ENCODE measurements at regions not wholly inside any gene's neighbourhood (a gene's known extent, or its start where the extent isn't known, plus 50 kb on each side); places are given as distances from the start of the nearest gene placed in this dataset.

DNA sequence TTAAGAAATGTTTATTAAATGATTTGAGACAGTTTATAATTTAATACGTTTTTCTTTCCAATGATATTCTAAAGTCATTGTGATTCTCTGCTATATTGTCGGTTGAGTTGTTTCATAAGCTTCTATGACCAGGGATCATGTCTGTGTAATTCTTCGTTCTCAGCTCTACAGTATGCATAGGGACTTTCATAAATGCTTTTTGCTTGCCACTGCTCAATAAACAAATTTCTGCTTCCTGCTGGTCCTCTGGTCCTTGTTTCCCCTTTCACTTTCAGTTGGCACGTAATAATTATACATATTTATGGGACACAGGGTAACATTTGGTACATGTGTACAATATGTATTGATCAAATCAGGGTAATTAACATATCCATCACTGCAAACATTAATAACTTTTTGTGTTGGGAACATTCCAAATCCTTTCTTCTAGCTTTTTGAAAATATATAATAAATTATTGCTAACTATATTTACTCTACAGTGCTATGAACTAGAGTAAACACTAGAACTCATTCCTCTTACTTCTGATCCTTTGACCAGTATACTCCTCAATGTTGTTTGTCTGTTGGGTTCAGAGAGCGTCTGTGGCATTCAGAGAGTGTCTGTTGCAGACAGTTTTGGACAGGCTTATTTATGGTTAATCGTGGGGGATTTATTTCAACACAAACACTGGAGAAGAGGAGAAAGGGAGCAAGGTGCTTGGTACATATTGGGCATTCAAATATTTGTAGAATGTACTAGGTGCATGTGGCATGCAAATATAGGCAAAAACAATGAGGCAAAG, 68.3 kb upstream of the SPANXB1 start:
- H4K12ac ChIP-seq (ENCODE audit: low read depth, low read length), result no peak overlapping the region
- no peak overlapping the region for H3K27ac ChIP-seq (ENCODE audit: low read depth, low read length)
- no peak overlapping the region for H3K4ac ChIP-seq (ENCODE audit: low read depth, low read length)
- DNase-seq, result no peak
- H2BK120ac ChIP-seq (ENCODE audit: insufficient read depth, low read length, poor library complexity), result no peak overlapping the region
- no peaks in the 10 kb centered on the region for H3K4me1 ChIP-seq (ENCODE audit: control insufficient read depth in 1 of 2, insufficient read depth in 2 of 2, low read length in 2 of 2)
- H4K91ac ChIP-seq (ENCODE audit: low read depth, low read length), result no peak overlapping the region
- no peaks in the 10 kb centered on the region for H3K36me3 ChIP-seq (ENCODE audit: control insufficient read depth in 1 of 2, insufficient read depth in 2 of 2, low read length in 2 of 2)
- H3K9ac ChIP-seq (ENCODE audit: low read length), result no peak overlapping the region
- H4K8ac ChIP-seq (ENCODE audit: low read depth, low read length), result no peak overlapping the region
- H2AFZ ChIP-seq (ENCODE audit: insufficient read depth, low read length, poor library complexity), result no peak overlapping the region
- no peak overlapping the region for H3K4me3 ChIP-seq (ENCODE audit: low read depth, low read length)
- no peak overlapping the region for H3K23ac ChIP-seq (ENCODE audit: low read length)
- no peak overlapping the region for H3K4me2 ChIP-seq (ENCODE audit: low read length)
- H2BK5ac ChIP-seq (ENCODE audit: low read depth, low read length, poor library complexity), result no peak overlapping the region
- WGBS (ENCODE audit: extremely low coverage, insufficient coverage, insufficient read length), result no CpG with 5 or more reads among the region's 6 CpGs
- H2AK5ac ChIP-seq (ENCODE audit: low read length), result no peak overlapping the region
- H3K79me1 ChIP-seq (ENCODE audit: low read length), result no peaks in the 10 kb centered on the region
- no peaks in the 10 kb centered on the region for H3K27me3 ChIP-seq (ENCODE audit: insufficient read depth, low read length)
- no peaks in the 10 kb centered on the region for H3K9me3 ChIP-seq (ENCODE audit: insufficient read depth, low read depth, low read length)
- no peak overlapping the region for H3K14ac ChIP-seq (ENCODE audit: low read length)
- no peaks in the 10 kb centered on the region for H3K79me2 ChIP-seq (ENCODE audit: control insufficient read depth, insufficient read depth, low read length, poor library complexity)
- H3K18ac ChIP-seq (ENCODE audit: low read length), result no peak overlapping the region
- no peak overlapping the region for H2BK12ac ChIP-seq (ENCODE audit: low read length)

DNA sequence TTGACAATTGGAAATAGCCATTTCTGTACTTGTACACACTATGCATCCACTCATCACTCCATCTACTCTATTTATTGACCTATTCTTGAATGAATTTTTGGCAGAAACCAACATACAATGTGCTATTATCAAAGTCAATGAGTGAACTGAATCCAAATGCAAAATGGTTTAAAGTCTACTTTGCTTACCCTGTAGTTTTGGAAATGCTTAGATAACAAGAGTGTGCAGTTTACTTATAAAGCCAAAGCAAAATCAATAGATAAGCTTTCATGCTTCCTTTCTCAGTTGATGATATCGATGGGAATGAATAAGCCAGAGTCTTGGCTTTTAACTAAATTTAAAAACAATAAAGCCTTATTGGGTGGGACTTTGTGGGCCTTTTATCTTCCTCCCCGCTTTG, 58.9 kb upstream of the SPANXB1 start:
- Histone ChIP-seq H3K9ac (ENCODE audit: low read length) (no peak overlapping the region), H2BK5ac (ENCODE audit: low read depth, low read length, poor library complexity) (no peak overlapping the region), H3K23ac (ENCODE audit: low read length) (no peak overlapping the region), H3K4ac (ENCODE audit: low read depth, low read length) (no peak overlapping the region), H3K14ac (ENCODE audit: low read length) (no peak overlapping the region), H2BK12ac (ENCODE audit: low read length) (no peak overlapping the region), H3K79me1 (ENCODE audit: low read length) (no peaks in the 10 kb centered on the region), H4K12ac (ENCODE audit: low read depth, low read length) (no peak overlapping the region), H3K27ac (ENCODE audit: low read depth, low read length) (no peak overlapping the region), H3K27me3 (ENCODE audit: insufficient read depth, low read length) (no peaks in the 10 kb centered on the region), H3K4me1 (ENCODE audit: control insufficient read depth in 1 of 2, insufficient read depth in 2 of 2, low read length in 2 of 2) (no peaks in the 10 kb centered on the region), H3K36me3 (ENCODE audit: control insufficient read depth in 1 of 2, insufficient read depth in 2 of 2, low read length in 2 of 2) (no peaks in the 10 kb centered on the region), H3K9me3 (ENCODE audit: insufficient read depth, low read depth, low read length) (no peaks in the 10 kb centered on the region), H4K91ac (ENCODE audit: low read depth, low read length) (no peak overlapping the region), H2AK5ac (ENCODE audit: low read length) (no peak overlapping the region), H3K79me2 (ENCODE audit: control insufficient read depth, insufficient read depth, low read length, poor library complexity) (no peaks in the 10 kb centered on the region), H3K18ac (ENCODE audit: low read length) (no peak overlapping the region), H3K4me2 (ENCODE audit: low read length) (no peak overlapping the region), H2BK120ac (ENCODE audit: insufficient read depth, low read length, poor library complexity) (no peak overlapping the region), H2AFZ (ENCODE audit: insufficient read depth, low read length, poor library complexity) (no peak overlapping the region), H3K4me3 (ENCODE audit: low read depth, low read length) (no peak overlapping the region), H4K8ac (ENCODE audit: low read depth, low read length) (no peak overlapping the region)
- no peak for DNase-seq
- no CpG with 5 or more reads among the region's 2 CpGs for WGBS (ENCODE audit: extremely low coverage, insufficient coverage, insufficient read length)

DNA sequence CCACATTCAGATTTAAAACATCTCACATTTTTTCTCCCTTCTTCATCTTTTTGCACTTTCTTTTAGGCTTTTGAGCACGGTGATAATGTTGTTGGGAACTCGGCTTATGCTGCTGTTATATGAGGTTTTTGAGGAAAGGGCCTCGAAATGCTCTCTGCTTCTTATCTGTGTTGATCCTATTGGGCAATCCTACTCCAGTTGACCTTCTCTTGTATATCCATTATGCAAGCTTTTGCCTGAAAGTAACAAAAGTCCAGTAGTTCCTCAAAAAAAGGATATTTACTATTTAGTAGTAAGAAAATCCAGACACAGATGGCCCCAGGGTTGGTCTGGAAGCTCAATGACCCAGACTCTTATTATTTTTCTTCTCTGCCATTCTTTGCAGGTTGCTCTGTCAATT, 57.7 kb upstream of the SPANXB1 start:
- H3K18ac ChIP-seq (ENCODE audit: low read length), result no peak overlapping the region
- no peak overlapping the region for H2BK5ac ChIP-seq (ENCODE audit: low read depth, low read length, poor library complexity)
- H4K91ac ChIP-seq (ENCODE audit: low read depth, low read length), result no peak overlapping the region
- no peaks in the 10 kb centered on the region for H3K9me3 ChIP-seq (ENCODE audit: insufficient read depth, low read depth, low read length)
- WGBS (ENCODE audit: extremely low coverage, insufficient coverage, insufficient read length), result no CpG with 5 or more reads among the region's 3 CpGs
- no peaks in the 10 kb centered on the region for H3K79me2 ChIP-seq (ENCODE audit: control insufficient read depth, insufficient read depth, low read length, poor library complexity)
- H3K27ac ChIP-seq (ENCODE audit: low read depth, low read length), result no peak overlapping the region
- H2AK5ac ChIP-seq (ENCODE audit: low read length), result no peak overlapping the region
- no peaks in the 10 kb centered on the region for H3K36me3 ChIP-seq (ENCODE audit: control insufficient read depth in 1 of 2, insufficient read depth in 2 of 2, low read length in 2 of 2)
- H3K9ac ChIP-seq (ENCODE audit: low read length), result no peak overlapping the region
- H2AFZ ChIP-seq (ENCODE audit: insufficient read depth, low read length, poor library complexity), result no peak overlapping the region
- H3K4me3 ChIP-seq (ENCODE audit: low read depth, low read length), result no peak overlapping the region
- H3K23ac ChIP-seq (ENCODE audit: low read length), result no peak overlapping the region
- no peaks in the 10 kb centered on the region for H3K79me1 ChIP-seq (ENCODE audit: low read length)
- no peak overlapping the region for H4K12ac ChIP-seq (ENCODE audit: low read depth, low read length)
- no peak overlapping the region for H3K14ac ChIP-seq (ENCODE audit: low read length)
- H3K4me2 ChIP-seq (ENCODE audit: low read length), result no peak overlapping the region
- no peaks in the 10 kb centered on the region for H3K27me3 ChIP-seq (ENCODE audit: insufficient read depth, low read length)
- no peak overlapping the region for H4K8ac ChIP-seq (ENCODE audit: low read depth, low read length)
- DNase-seq, result no peak
- no peak overlapping the region for H2BK12ac ChIP-seq (ENCODE audit: low read length)
- H3K4ac ChIP-seq (ENCODE audit: low read depth, low read length), result no peak overlapping the region
- no peaks in the 10 kb centered on the region for H3K4me1 ChIP-seq (ENCODE audit: control insufficient read depth in 1 of 2, insufficient read depth in 2 of 2, low read length in 2 of 2)
- H2BK120ac ChIP-seq (ENCODE audit: insufficient read depth, low read length, poor library complexity), result no peak overlapping the region

DNA sequence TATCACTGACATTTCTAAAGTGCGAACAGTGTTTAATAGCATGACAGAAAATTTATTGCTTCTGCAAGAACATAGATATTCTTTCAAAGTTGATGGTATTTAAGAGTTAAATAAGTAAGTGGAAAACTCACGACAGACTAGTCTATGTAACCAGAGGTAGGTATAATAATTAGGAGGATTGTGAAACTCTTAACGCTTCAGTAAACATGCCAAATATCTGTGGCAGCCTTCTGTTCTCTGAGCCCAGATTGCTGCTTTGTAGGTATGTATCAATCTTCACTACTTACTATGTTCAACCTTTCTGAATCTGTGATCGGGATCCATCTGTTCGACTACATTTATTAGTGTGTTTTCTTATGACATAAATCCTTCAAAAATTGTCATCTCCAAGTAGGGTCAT, 53.6 kb upstream of the SPANXB1 start:
- Histone ChIP-seq H4K91ac (ENCODE audit: low read depth, low read length) (no peak overlapping the region), H3K4me3 (ENCODE audit: low read depth, low read length) (no peak overlapping the region), H3K79me1 (ENCODE audit: low read length) (no peaks in the 10 kb centered on the region), H3K4me2 (ENCODE audit: low read length) (no peak overlapping the region), H2BK120ac (ENCODE audit: insufficient read depth, low read length, poor library complexity) (no peak overlapping the region), H3K27ac (ENCODE audit: low read depth, low read length) (no peak overlapping the region), H3K23ac (ENCODE audit: low read length) (no peak overlapping the region), H3K27me3 (ENCODE audit: insufficient read depth, low read length) (no peaks in the 10 kb centered on the region), H3K36me3 (ENCODE audit: control insufficient read depth in 1 of 2, insufficient read depth in 2 of 2, low read length in 2 of 2) (no peaks in the 10 kb centered on the region), H4K8ac (ENCODE audit: low read depth, low read length) (no peak overlapping the region), H2AK5ac (ENCODE audit: low read length) (no peak overlapping the region), H2BK5ac (ENCODE audit: low read depth, low read length, poor library complexity) (no peak overlapping the region), H2BK12ac (ENCODE audit: low read length) (no peak overlapping the region), H3K4ac (ENCODE audit: low read depth, low read length) (no peak overlapping the region), H3K79me2 (ENCODE audit: control insufficient read depth, insufficient read depth, low read length, poor library complexity) (no peaks in the 10 kb centered on the region), H3K4me1 (ENCODE audit: control insufficient read depth in 1 of 2, insufficient read depth in 2 of 2, low read length in 2 of 2) (no peaks in the 10 kb centered on the region), H3K18ac (ENCODE audit: low read length) (no peak overlapping the region), H3K14ac (ENCODE audit: low read length) (no peak overlapping the region), H3K9me3 (ENCODE audit: insufficient read depth, low read depth, low read length) (no peaks in the 10 kb centered on the region), H4K12ac (ENCODE audit: low read depth, low read length) (no peak overlapping the region), H3K9ac (ENCODE audit: low read length) (no peak overlapping the region), H2AFZ (ENCODE audit: insufficient read depth, low read length, poor library complexity) (no peak overlapping the region)
- no CpG with 5 or more reads among the region's 5 CpGs for WGBS (ENCODE audit: extremely low coverage, insufficient coverage, insufficient read length)
- no peak for DNase-seq
